ENCODE measurements at regions not wholly inside any gene's neighbourhood (a gene's known extent, or its start where the extent isn't known, plus 50 kb on each side); places are given as distances from the start of the nearest gene placed in this dataset.

DNA sequence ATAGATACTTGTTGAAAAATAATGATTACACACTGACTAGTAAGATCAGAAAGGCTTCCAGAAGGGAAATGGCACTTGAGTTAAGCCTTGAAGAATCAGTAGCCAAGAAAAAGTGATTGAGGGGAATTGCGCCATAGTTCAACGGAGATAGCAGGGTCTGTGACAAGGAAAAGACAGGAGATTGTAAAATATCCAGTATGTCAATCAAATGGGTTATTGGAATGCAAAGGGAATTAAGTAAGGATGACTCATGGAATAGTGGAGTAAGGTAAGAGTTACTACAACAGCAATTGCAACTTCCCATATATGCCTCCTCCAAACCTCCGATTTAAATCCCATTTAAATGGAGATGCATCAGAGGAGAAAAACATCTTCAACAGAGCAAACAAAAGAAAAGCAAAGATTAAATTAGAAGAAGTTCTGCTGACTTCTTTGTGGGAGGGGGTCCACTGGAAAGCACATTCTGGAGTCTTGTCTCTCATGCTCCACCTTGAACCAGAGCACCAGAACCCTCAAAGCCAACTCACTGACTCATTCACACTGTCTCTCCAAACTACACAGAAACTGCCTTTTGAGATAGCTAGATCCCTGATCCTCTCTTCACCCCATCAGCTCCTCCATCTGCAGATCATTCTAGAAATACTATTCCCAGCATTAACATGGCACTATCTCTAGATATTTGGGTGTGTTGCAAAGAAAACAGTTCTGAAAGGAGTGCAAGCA is 138.2 kb downstream of the NUAK1 start:
- H3K27ac ChIP-seq = no peak overlapping the region
- H3K36me3 ChIP-seq = no peaks in the 10 kb centered on the region
- H3K27me3 ChIP-seq = no peaks in the 10 kb centered on the region
- DNase-seq (no peak), ATAC-seq (no peak)
- no peak overlapping the region for H3K4me3 ChIP-seq
- intact Hi-C loops (cut with DNase I) = no loop called here
- no peaks in the 10 kb centered on the region for H3K4me1 ChIP-seq
- TF ChIP-seq CTCF (IDR thresholded peaks at IDR 0.05) = no peak
- H3K9me3 ChIP-seq = no peaks in the 10 kb centered on the region
- WGBS, 2 donors = 95 to 97% methylated on average over 3 of the region's 3 CpGs

DNA sequence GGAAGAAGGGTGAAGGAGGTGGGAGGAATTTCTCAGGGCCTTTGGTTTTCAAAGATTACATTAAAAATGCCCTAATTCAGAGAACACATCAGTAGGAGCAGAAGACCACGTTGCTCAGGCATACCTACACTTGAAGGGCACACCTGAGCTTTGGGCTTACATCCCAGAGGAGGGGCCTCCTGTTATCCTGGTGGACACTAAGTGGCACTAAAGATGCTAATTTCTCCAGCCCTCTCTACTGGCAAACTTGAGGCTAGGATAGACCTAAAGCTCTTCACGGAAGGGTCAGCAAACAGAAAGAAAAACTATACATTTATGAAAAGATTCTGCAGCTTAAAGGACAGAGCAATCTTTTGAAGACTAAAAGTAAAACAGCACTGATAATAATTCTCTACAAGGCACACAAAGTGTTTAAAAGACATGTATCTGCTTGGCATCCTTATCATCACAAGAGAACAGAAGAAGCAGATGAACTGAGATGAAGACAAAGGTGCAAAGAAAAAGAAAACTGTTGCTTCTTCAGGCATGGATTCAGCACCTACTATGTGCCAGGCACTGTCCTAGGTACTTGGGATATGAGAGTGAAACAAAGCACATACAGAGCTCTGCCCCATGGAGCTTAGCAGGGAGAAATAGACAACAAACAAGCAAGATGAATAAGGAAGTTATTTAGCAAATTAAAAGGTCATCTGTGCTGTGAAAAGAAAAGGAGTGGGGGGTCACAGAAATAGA is 137.5 kb downstream of the NUAK1 start:
- TF ChIP-seq CTCF (IDR thresholded peaks at IDR 0.05) = no peak
- Histone ChIP-seq H3K4me1 (no peaks in the 10 kb centered on the region), H3K27me3 (no peaks in the 10 kb centered on the region), H3K4me3 (no peak overlapping the region), H3K36me3 (no peaks in the 10 kb centered on the region), H3K9me3 (no peaks in the 10 kb centered on the region), H3K27ac (no peak overlapping the region)
- ATAC-seq = no peak
- intact Hi-C loops (cut with DNase I) = no loop called here
- WGBS, 2 donors = 76 to 78% methylated on average over 2 of the region's 2 CpGs
- no peak for DNase-seq

- no peak overlapping the region for H3K4me3 ChIP-seq
- no peak for TF ChIP-seq CTCF (IDR thresholded peaks at IDR 0.05)
- DNase-seq (no peak), ATAC-seq (no peak)
- H3K27me3 ChIP-seq = no peaks in the 10 kb centered on the region
- intact Hi-C loops (cut with DNase I) = no loop called here
- no peaks in the 10 kb centered on the region for H3K9me3 ChIP-seq
- peaks cover 0 to 3% (median 0%) of the 10 kb centered on the region in 9 donors for H3K4me1 ChIP-seq
- no peaks in the 10 kb centered on the region for H3K36me3 ChIP-seq
- 89 to 92% methylated on average over 3 of the region's 3 CpGs for WGBS, 2 donors
- no peak overlapping the region for H3K27ac ChIP-seq
Observed at GRCh38 chr12:106001837-106002218, 136.9 kb downstream of the NUAK1 start.

DNA sequence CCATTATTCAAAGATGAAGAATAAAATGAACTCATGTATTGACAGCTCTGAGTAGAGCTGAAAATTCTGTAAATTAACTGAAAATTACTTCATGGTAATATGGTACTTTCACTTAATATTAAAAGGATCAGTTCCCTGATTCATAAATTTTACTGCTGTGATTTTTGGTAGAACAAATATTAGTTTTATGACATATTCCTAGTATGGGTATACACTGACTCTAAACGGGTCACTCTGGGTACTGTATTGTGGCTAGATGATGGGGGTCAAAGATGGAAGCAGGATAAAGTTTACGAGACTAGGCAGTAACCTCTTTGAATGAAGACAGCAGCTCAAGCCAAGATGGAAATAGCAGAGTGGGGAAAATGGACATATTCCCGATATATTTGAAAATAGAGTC is 135.5 kb downstream of the NUAK1 start:
- no peaks in the 10 kb centered on the region for H3K9me3 ChIP-seq
- H3K27me3 ChIP-seq = no peaks in the 10 kb centered on the region
- WGBS, 2 donors = 93 to 98% methylated on average over 3 of the region's 3 CpGs
- no peak for ATAC-seq
- intact Hi-C loops (cut with DNase I) = no loop called here
- H3K27ac ChIP-seq = no peak overlapping the region
- H3K36me3 ChIP-seq = no peaks in the 10 kb centered on the region
- no peak for DNase-seq
- H3K4me1 ChIP-seq = peaks cover 0 to 4% (median 0%) of the 10 kb centered on the region in 9 donors
- TF ChIP-seq CTCF (IDR thresholded peaks at IDR 0.05) = no peak
- H3K4me3 ChIP-seq = no peak overlapping the region

Measured in heart right ventricle (tissue), 16 donors.